ENCODE measurements at regions not wholly inside any gene's neighbourhood (a gene's known extent, or its start where the extent isn't known, plus 50 kb on each side); places are given as distances from the start of the nearest gene placed in this dataset.

DNA sequence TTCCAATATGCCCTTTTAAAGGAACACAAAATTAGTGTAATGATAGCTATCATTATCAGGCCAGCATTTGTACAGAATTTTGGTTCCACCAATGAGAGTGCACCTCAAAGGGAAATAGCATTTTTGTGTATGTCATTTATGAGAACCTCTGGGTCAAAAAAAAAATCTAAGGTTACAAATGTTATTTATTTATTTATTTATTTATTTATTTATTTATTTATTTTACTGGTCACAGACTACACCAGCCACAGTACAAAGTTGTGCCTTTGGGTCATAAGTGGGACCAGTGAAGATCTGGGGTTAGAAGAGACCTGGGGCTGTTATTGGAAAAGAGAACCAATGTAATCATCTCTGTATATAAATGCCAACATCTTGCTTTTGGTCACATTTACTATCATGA, 523.9 kb downstream of the CETN3 start:
- no peaks in the 10 kb centered on the region for H3K36me3 ChIP-seq (ENCODE audit: control insufficient read depth in 1 of 2, insufficient read depth in 2 of 2, low read length in 2 of 2)
- no peak overlapping the region for H3K27ac ChIP-seq (ENCODE audit: low read depth, low read length)
- no peak overlapping the region for H3K4me3 ChIP-seq (ENCODE audit: low read depth in 1 of 2, low read length in 2 of 2)
- no peak overlapping the region for H3K9ac ChIP-seq (ENCODE audit: low read depth in 1 of 2, low read length in 2 of 2)
- no peaks in the 10 kb centered on the region for H3K27me3 ChIP-seq (ENCODE audit: control insufficient read depth in 1 of 2, insufficient read depth in 2 of 2, low read length in 2 of 2)
- no peaks in the 10 kb centered on the region for H3K4me1 ChIP-seq (ENCODE audit: control insufficient read depth in 1 of 2, insufficient read depth in 2 of 2, low read length in 2 of 2)
- no peaks in the 10 kb centered on the region for H3K9me3 ChIP-seq (ENCODE audit: control insufficient read depth in 1 of 2, low read length in 2 of 2)

DNA sequence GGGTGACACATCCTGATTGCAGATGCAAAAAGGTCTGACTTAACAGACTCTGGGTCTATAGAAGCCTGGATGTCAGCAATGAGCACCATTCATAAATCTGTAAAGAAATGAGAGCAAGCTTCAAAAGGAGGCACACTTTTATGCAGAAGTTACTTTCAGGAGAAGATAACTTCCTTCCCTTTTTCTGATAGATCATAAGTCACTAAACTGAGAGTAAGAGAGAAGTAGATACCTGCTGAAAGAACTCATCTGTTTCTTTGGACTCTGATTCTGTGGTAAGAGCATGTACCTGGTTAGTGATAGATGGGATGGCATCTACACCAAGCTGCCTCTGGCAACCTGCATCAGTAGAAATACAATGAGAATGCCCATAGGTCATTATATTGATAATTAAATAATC, 525.6 kb downstream of the CETN3 start:
- H3K4me3 ChIP-seq (ENCODE audit: low read depth in 1 of 2, low read length in 2 of 2): no peak overlapping the region
- no peak overlapping the region for H3K27ac ChIP-seq (ENCODE audit: low read depth, low read length)
- H3K4me1 ChIP-seq (ENCODE audit: control insufficient read depth in 1 of 2, insufficient read depth in 2 of 2, low read length in 2 of 2): no peaks in the 10 kb centered on the region
- H3K9me3 ChIP-seq (ENCODE audit: control insufficient read depth in 1 of 2, low read length in 2 of 2): no peaks in the 10 kb centered on the region
- H3K27me3 ChIP-seq (ENCODE audit: control insufficient read depth in 1 of 2, insufficient read depth in 2 of 2, low read length in 2 of 2): no peaks in the 10 kb centered on the region
- no peak overlapping the region for H3K9ac ChIP-seq (ENCODE audit: low read depth in 1 of 2, low read length in 2 of 2)
- no peaks in the 10 kb centered on the region for H3K36me3 ChIP-seq (ENCODE audit: control insufficient read depth in 1 of 2, insufficient read depth in 2 of 2, low read length in 2 of 2)

DNA sequence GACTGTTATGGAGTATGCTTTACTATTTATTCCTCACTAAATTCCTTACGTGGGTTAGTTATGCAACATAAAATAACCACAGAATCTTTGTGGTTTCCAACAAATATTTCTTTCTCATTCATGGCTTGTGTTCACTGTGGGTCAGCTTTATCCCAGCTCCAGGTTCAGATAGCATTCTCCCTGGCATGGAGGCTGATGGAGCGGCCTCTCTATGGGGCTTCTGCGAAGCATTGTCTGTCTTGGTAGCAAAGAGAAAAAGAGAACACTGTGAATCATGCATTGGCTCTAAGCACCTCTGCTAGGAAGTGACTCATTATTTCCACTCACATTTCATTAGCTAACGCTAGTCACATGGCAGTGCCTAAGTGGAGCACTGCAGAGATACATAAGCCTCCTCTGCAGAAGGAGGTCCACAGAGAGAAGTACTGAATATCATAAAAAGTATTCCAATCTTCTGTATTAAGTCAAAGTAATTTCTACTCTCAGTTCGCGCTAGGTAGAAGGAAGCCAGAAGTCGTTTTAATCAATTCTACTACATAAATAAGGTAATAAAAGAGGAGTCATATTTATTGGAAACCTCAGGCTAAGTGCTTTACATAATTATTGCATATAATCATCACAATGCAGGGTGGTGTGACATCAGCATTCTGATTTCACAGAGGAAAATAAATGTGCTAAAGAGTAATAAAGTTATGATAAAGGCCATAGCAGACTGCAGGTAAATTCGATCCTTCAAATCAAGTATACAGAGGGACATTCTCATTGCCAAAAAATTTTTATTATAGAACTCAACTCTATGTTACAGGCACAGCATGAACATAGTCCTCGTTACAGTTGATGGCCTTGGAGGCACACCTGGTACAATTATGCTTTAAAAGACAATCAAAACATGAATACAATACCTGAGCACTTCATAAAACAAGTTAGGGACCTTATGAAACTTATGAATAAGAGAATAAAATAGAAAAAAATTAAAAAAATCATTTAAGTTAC, 531.1 kb downstream of the CETN3 start:
- Histone ChIP-seq H3K27me3 (ENCODE audit: control insufficient read depth in 1 of 2, insufficient read depth in 2 of 2, low read length in 2 of 2) (no peaks in the 10 kb centered on the region), H3K27ac (ENCODE audit: low read depth, low read length) (no peak overlapping the region), H3K4me3 (ENCODE audit: low read depth in 1 of 2, low read length in 2 of 2) (no peak overlapping the region), H3K9me3 (ENCODE audit: control insufficient read depth in 1 of 2, low read length in 2 of 2) (no peaks in the 10 kb centered on the region), H3K36me3 (ENCODE audit: control insufficient read depth in 1 of 2, insufficient read depth in 2 of 2, low read length in 2 of 2) (no peaks in the 10 kb centered on the region), H3K9ac (ENCODE audit: low read depth in 1 of 2, low read length in 2 of 2) (no peak overlapping the region), H3K4me1 (ENCODE audit: control insufficient read depth in 1 of 2, insufficient read depth in 2 of 2, low read length in 2 of 2) (no peaks in the 10 kb centered on the region)

DNA sequence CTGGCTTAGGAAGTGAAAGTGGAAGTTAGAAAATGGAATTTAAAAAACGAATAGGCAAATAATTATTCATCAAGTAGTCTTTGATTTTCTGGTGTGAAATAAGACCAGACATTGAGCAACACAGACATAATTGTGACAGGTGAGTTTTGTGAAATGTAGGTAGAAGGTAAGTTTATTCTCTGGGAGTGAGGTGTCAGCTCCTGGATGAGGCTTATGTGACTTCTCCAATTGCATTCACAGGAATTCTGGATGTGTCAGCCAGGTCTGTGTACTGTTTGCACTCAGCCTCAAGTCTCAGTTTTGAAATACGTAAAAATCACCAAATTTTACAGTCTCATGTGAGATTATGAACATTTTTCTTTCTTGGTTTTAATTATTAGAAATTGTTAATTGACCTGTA, 537.6 kb downstream of the CETN3 start:
- Histone ChIP-seq H3K4me1 (ENCODE audit: control insufficient read depth in 1 of 2, insufficient read depth in 2 of 2, low read length in 2 of 2) (no peaks in the 10 kb centered on the region), H3K27ac (ENCODE audit: low read depth, low read length) (no peak overlapping the region), H3K9ac (ENCODE audit: low read depth in 1 of 2, low read length in 2 of 2) (no peak overlapping the region), H3K36me3 (ENCODE audit: control insufficient read depth in 1 of 2, insufficient read depth in 2 of 2, low read length in 2 of 2) (no peaks in the 10 kb centered on the region), H3K9me3 (ENCODE audit: control insufficient read depth in 1 of 2, low read length in 2 of 2) (no peaks in the 10 kb centered on the region), H3K4me3 (ENCODE audit: low read depth in 1 of 2, low read length in 2 of 2) (no peak overlapping the region), H3K27me3 (ENCODE audit: control insufficient read depth in 1 of 2, insufficient read depth in 2 of 2, low read length in 2 of 2) (no peaks in the 10 kb centered on the region)

DNA sequence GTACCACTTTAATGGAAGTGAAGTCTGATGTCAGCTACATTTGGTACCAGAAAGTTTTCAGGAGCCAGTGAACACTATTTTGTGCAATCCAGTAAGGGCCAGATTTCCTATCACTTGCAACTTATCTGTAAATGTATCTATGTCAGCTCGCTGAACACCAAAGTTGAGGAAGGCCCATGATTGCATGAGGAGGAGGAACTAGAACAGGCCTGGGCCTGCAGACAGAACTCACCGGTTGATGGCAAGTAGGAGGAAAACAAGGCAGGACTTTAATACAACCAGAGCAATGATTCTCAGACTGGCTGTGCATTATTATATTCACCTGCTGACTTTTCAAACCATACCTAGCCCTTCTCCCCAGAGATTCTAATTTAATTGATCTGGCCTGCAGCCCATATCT, 540.2 kb downstream of the CETN3 start:
- H3K4me1 ChIP-seq (ENCODE audit: control insufficient read depth in 1 of 2, insufficient read depth in 2 of 2, low read length in 2 of 2): no peaks in the 10 kb centered on the region
- no peaks in the 10 kb centered on the region for H3K27me3 ChIP-seq (ENCODE audit: control insufficient read depth in 1 of 2, insufficient read depth in 2 of 2, low read length in 2 of 2)
- no peaks in the 10 kb centered on the region for H3K9me3 ChIP-seq (ENCODE audit: control insufficient read depth in 1 of 2, low read length in 2 of 2)
- no peak overlapping the region for H3K4me3 ChIP-seq (ENCODE audit: low read depth in 1 of 2, low read length in 2 of 2)
- no peak overlapping the region for H3K9ac ChIP-seq (ENCODE audit: low read depth in 1 of 2, low read length in 2 of 2)
- H3K27ac ChIP-seq (ENCODE audit: low read depth, low read length): no peak overlapping the region
- no peaks in the 10 kb centered on the region for H3K36me3 ChIP-seq (ENCODE audit: control insufficient read depth in 1 of 2, insufficient read depth in 2 of 2, low read length in 2 of 2)

DNA sequence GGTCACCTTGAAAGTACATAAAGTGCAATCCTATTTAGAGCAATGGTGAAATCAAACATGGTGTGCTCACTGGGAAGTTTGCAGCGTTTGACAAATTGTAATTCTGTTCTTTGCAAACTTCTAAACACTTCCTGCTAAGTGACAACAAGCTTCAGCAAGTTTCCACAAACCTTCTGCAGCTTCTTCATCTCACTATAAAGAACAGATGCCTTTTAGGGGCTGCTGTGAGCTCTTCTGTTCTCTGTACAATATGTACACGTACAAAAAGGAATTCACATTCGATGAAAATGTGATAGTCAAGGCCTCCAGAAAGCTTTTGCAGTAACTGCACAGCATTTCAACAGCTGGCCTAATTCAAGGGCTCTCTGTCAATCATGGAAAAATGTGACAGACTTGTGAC, 543.1 kb downstream of the CETN3 start:
- H3K27ac ChIP-seq (ENCODE audit: low read depth, low read length): no peak overlapping the region
- no peaks in the 10 kb centered on the region for H3K4me1 ChIP-seq (ENCODE audit: control insufficient read depth in 1 of 2, insufficient read depth in 2 of 2, low read length in 2 of 2)
- no peaks in the 10 kb centered on the region for H3K27me3 ChIP-seq (ENCODE audit: control insufficient read depth in 1 of 2, insufficient read depth in 2 of 2, low read length in 2 of 2)
- no peak overlapping the region for H3K9ac ChIP-seq (ENCODE audit: low read depth in 1 of 2, low read length in 2 of 2)
- no peak overlapping the region for H3K4me3 ChIP-seq (ENCODE audit: low read depth in 1 of 2, low read length in 2 of 2)
- no peaks in the 10 kb centered on the region for H3K36me3 ChIP-seq (ENCODE audit: control insufficient read depth in 1 of 2, insufficient read depth in 2 of 2, low read length in 2 of 2)
- no peaks in the 10 kb centered on the region for H3K9me3 ChIP-seq (ENCODE audit: control insufficient read depth in 1 of 2, low read length in 2 of 2)

DNA sequence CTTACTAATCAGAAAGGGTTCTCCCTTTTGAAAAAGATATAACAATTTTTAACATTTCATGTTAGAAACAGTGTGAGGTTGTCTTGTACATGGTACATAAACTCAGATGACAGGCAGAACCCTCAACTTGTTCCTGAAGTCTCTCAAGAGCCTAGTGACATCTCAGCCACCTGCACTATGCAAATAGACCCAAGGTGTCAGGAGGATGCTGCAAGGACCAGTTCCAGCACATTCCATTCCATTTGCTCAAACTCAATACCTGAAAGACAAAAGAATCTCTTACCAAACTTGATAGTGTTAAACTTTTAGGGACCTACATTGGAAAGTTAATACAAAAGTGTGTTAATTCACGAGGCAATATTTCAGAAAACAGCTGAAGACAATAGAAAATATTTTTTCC, 544.6 kb downstream of the CETN3 start:
- H3K27ac ChIP-seq (ENCODE audit: low read depth, low read length): no peak overlapping the region
- H3K36me3 ChIP-seq (ENCODE audit: control insufficient read depth in 1 of 2, insufficient read depth in 2 of 2, low read length in 2 of 2): no peaks in the 10 kb centered on the region
- H3K4me1 ChIP-seq (ENCODE audit: control insufficient read depth in 1 of 2, insufficient read depth in 2 of 2, low read length in 2 of 2): no peaks in the 10 kb centered on the region
- H3K4me3 ChIP-seq (ENCODE audit: low read depth in 1 of 2, low read length in 2 of 2): no peak overlapping the region
- H3K9ac ChIP-seq (ENCODE audit: low read depth in 1 of 2, low read length in 2 of 2): no peak overlapping the region
- no peaks in the 10 kb centered on the region for H3K27me3 ChIP-seq (ENCODE audit: control insufficient read depth in 1 of 2, insufficient read depth in 2 of 2, low read length in 2 of 2)
- no peaks in the 10 kb centered on the region for H3K9me3 ChIP-seq (ENCODE audit: control insufficient read depth in 1 of 2, low read length in 2 of 2)

DNA sequence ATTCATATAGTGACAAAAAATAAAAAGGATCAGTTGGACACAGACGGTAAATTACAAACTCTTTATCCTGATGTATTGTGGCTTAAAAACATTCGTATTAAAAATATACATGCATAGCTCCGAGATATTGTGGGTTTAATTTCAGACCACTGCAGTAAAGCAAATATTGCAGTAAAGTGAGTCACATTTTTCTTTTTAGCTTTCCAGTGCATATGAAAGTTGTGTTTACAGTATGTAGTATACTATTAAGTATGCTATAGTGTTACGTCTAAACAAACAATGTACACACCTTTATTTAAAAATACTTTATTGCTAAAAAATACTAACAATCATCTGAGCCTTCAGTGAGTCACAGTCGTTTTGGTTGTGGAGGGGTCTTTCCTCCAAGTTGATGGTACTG, 551.8 kb downstream of the CETN3 start:
- no peaks in the 10 kb centered on the region for H3K4me1 ChIP-seq (ENCODE audit: control insufficient read depth in 1 of 2, insufficient read depth in 2 of 2, low read length in 2 of 2)
- H3K4me3 ChIP-seq (ENCODE audit: low read depth in 1 of 2, low read length in 2 of 2): no peak overlapping the region
- H3K9me3 ChIP-seq (ENCODE audit: control insufficient read depth in 1 of 2, low read length in 2 of 2): no peaks in the 10 kb centered on the region
- no peaks in the 10 kb centered on the region for H3K36me3 ChIP-seq (ENCODE audit: control insufficient read depth in 1 of 2, insufficient read depth in 2 of 2, low read length in 2 of 2)
- no peaks in the 10 kb centered on the region for H3K27me3 ChIP-seq (ENCODE audit: control insufficient read depth in 1 of 2, insufficient read depth in 2 of 2, low read length in 2 of 2)
- H3K27ac ChIP-seq (ENCODE audit: low read depth, low read length): no peak overlapping the region
- H3K9ac ChIP-seq (ENCODE audit: low read depth in 1 of 2, low read length in 2 of 2): no peak overlapping the region

DNA sequence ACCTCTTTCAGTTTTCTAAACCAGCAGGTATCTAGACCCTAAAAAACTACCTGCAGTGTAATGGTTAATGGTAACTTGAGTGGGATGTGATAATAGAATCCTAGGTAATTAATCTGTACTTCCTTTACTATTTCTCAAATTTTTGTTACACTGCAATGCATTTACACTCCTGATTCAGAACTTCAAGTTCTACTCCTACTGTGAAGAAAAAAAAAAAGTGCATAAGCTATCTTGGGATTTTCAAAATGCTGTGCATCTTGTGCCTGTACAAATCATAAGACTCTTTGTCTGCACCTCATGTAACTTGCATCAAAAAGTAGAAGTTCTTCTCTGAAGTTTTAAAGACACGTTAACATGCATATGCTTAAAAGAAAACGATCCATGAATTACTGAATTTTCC, 554.1 kb downstream of the CETN3 start:
- Histone ChIP-seq H3K36me3 (ENCODE audit: control insufficient read depth in 1 of 2, insufficient read depth in 2 of 2, low read length in 2 of 2) (no peaks in the 10 kb centered on the region), H3K4me3 (ENCODE audit: low read depth in 1 of 2, low read length in 2 of 2) (no peak overlapping the region), H3K4me1 (ENCODE audit: control insufficient read depth in 1 of 2, insufficient read depth in 2 of 2, low read length in 2 of 2) (no peaks in the 10 kb centered on the region), H3K27me3 (ENCODE audit: control insufficient read depth in 1 of 2, insufficient read depth in 2 of 2, low read length in 2 of 2) (no peaks in the 10 kb centered on the region), H3K9ac (ENCODE audit: low read depth in 1 of 2, low read length in 2 of 2) (no peak overlapping the region), H3K9me3 (ENCODE audit: control insufficient read depth in 1 of 2, low read length in 2 of 2) (no peaks in the 10 kb centered on the region), H3K27ac (ENCODE audit: low read depth, low read length) (no peak overlapping the region)

DNA sequence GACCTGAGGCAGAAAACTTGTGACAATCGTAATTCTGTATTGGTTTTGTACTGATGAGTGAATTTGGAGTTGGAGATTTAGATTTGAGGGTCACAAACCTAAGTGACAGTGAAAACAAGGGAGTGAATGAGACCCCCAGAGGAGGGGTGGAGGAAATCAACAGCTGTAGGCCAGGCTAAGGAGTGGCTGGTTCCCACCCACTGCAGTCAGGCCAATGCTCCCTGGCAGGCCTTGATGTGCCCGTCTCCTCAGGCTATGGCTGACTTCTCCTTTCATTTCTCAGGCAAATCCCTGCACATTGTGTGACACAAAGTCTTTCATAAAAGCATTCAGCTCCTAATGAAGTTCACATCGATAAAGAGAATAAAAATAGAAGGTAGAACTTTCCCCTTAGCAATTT, 557.6 kb downstream of the CETN3 start:
- Histone ChIP-seq H3K36me3 (ENCODE audit: control insufficient read depth in 1 of 2, insufficient read depth in 2 of 2, low read length in 2 of 2) (no peaks in the 10 kb centered on the region), H3K9me3 (ENCODE audit: control insufficient read depth in 1 of 2, low read length in 2 of 2) (no peaks in the 10 kb centered on the region), H3K9ac (ENCODE audit: low read depth in 1 of 2, low read length in 2 of 2) (no peak overlapping the region), H3K27ac (ENCODE audit: low read depth, low read length) (no peak overlapping the region), H3K27me3 (ENCODE audit: control insufficient read depth in 1 of 2, insufficient read depth in 2 of 2, low read length in 2 of 2) (no peaks in the 10 kb centered on the region), H3K4me1 (ENCODE audit: control insufficient read depth in 1 of 2, insufficient read depth in 2 of 2, low read length in 2 of 2) (no peaks in the 10 kb centered on the region), H3K4me3 (ENCODE audit: low read depth in 1 of 2, low read length in 2 of 2) (no peak overlapping the region)
